22Rv1 (cell line): ENCODE measurements at regions not wholly inside any gene's neighbourhood (a gene's known extent, or its start where the extent isn't known, plus 50 kb on each side); places are given as distances from the start of the nearest gene placed in this dataset.

Experiments used
- CTCF ChIP-seq: fragments of 450-650 bp; IDR thresholded peaks from 2 replicates; pipeline ENCODE4 v1.5.1; 2017; ENCODE audit warnings: mild to moderate bottlenecking
- ZFX ChIP-seq: fragments of 450-650 bp; IDR thresholded peaks from 2 replicates; pipeline ENCODE4 v1.6.1; 2017; ENCODE audit warnings: antibody characterized with exemption, borderline replicate concordance

- no peak for TF ChIP-seq CTCF
- no peak for TF ChIP-seq ZFX
These were observed 173.4 kb downstream of the TOMM20 start for GRCh38 chr1:234955107-234955731.
